DMS53 treated with DMSO at 0.1 percent for 48 hours (cell line): ENCODE measurements at regions not wholly inside any gene's neighbourhood (a gene's known extent, or its start where the extent isn't known, plus 50 kb on each side); places are given as distances from the start of the nearest gene placed in this dataset.
"Not testable (repeated sequence)": the region's sequence is repeated elsewhere in the genome, so short reads cannot be mapped to it uniquely, and the experiment has no call there.

Experiments
- DNase-seq: peaks from one replicate; lab custom pipeline; 2025; ENCODE audit not compliant: unreplicated experiment; lab: John Stamatoyannopoulos, UW

DNA sequence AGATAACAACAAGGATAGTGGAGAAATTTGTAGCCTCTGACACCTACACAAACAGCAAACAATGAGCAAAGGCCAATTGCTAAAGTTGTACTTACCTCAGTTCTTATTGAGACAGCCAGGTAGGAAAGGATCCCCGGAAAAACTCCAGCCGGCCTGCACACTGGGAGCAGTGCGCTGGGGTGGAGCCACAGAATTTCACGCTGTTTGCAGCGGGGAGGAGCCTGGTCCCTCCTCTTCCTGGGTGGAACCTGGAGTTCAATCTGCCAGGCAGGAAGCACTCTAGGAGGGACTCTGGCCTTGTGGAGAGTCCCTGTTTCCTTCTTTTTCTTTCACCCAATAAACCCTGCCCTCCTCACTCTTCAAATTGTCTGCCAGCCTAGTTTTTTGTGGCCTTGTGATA lies 382.6 kb upstream of the TGIF2LX start:
- DNase-seq: not testable (repeated sequence)

DNA sequence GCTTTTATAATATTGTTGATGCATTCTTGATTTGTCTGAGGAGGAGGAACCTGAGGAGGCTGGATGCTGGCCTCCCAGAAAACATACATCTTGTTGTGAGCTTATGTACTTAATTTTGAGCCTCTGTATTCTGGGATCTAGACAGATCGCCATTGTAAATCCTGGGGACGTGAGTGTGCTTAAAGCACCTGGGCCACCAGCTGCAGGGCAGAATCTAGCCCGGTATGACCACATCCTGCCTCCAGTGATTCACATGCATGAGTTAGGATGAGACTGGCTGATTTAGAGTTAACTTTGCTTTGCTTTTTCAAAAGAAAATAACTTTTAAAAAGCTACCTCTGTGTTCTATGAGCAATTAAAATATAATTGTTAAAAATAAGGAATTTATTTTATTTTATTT lies 364.6 kb upstream of the TGIF2LX start:
- DNase-seq: not testable (repeated sequence)

- not testable (repeated sequence) for DNase-seq
These were observed 359.6 kb upstream of the TGIF2LX start for GRCh38 chrX:89562079-89562478.

DNA sequence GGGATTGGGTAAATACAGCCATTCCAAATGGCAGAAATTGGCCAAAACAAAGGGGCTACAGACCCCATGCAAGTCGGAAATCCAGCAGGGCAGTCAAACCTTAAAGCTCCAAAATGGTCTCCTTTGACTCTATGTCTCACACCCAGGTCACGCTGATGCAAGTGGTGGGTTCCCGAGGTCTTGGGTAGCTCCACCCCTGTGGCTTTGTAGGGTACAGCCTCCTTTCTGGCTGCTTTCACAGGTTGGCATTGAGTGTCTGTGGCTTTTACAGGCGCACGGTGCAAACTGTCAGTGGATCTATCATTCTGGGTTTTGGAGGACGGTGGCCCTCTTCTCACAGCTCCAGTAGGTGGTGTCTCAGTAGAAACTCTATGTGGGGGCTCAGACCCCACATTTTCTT lies 358.6 kb upstream of the TGIF2LX start:
- not testable (repeated sequence) for DNase-seq

DNA sequence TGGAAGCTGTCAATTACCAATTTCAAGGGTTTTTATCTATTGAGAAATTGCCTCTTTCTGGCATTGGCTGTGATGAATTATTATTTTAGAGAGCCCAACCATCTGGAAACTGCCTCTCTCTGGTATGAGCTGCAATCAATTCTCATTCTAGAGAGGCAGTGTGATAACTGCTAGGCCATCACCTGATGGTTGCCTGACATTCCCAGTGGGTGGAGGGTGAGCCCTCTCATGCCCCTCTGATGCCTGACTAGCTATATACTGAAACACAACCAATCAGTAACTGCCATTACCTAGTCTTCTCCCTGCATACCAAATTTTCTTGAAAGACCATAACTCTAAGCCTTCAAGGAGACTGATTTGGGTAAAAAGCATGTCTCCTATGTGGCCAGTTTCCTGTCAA lies 353.9 kb upstream of the TGIF2LX start:
- DNase-seq: not testable (repeated sequence)

DNA sequence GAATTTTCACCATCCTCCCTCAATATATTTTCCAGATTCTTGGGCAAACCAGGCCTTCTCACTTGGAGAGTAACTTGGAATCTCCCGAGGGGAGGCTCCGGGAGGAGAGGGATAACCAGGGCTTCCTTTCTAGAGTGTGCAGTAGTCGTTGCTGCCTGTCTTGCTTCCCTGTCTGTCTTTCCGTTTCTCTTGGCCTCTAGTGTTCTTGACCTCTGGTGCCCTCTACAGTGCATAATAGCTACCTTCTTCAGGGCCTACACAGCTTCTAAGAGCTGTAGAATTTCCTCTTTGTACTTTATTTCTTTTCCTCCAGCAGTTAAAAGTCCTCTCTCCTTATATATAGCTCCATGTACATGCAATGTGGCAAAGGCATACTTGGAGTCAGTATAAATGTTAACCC lies 339.8 kb upstream of the TGIF2LX start:
- DNase-seq: peak; percentile 28

GRCh38 chrX:89631858-89632257 lies 289.9 kb upstream of the TGIF2LX start:
- DNase-seq: not testable (repeated sequence)

DNA sequence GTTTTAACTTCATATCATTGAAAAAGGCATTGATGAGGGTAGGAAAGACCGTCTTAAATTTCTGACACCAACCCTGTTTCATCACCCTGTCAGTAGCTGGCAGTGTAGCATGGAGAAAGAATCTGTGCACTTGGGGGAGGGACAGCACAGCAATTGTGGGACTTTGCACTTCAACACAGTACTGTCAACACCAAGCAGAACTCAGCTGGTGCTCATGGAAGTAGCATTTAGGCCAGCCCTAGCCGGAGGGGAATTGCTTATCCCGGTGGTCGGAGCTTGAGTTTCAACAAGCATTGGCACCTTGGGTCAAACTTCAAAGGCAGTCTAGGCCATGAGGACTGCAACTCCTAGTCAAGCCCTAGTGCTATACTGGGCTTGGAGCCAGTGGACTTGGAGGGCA lies 285.8 kb upstream of the TGIF2LX start:
- not testable (repeated sequence) for DNase-seq

GRCh38 chrX:89658662-89659061 lies 263.0 kb upstream of the TGIF2LX start:
- not testable (repeated sequence) for DNase-seq

DNA sequence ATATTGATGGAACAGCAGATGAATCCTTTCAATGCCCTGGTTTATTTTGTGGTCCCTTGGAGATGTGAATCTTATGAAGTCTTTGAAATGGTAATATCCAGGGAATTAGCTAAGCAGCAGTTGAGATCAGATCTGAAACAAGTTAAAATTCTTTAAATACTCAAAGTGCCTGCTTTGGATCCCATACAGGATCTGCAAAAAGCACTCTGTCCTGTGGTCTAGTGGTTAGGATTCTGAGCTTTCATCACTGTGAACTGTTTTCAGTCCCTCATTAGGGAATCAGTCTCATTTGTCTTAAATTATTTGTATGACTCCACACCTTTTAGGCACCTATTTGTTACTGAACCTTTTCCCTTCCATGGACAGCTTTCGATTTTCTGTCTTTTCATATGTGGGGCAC lies 215.2 kb upstream of the TGIF2LX start:
- not testable (repeated sequence) for DNase-seq

GRCh38 chrX:89707363-89707927 lies 214.3 kb upstream of the TGIF2LX start:
- DNase-seq: not testable (repeated sequence)

- not testable (repeated sequence) for DNase-seq
These were observed 187.3 kb upstream of the TGIF2LX start for GRCh38 chrX:89734367-89734766.

- DNase-seq: not testable (repeated sequence)
These were observed 165.2 kb upstream of the TGIF2LX start for GRCh38 chrX:89756466-89756865.

- DNase-seq: not testable (repeated sequence)
These were observed 163.9 kb upstream of the TGIF2LX start for GRCh38 chrX:89757767-89758166.

DNA sequence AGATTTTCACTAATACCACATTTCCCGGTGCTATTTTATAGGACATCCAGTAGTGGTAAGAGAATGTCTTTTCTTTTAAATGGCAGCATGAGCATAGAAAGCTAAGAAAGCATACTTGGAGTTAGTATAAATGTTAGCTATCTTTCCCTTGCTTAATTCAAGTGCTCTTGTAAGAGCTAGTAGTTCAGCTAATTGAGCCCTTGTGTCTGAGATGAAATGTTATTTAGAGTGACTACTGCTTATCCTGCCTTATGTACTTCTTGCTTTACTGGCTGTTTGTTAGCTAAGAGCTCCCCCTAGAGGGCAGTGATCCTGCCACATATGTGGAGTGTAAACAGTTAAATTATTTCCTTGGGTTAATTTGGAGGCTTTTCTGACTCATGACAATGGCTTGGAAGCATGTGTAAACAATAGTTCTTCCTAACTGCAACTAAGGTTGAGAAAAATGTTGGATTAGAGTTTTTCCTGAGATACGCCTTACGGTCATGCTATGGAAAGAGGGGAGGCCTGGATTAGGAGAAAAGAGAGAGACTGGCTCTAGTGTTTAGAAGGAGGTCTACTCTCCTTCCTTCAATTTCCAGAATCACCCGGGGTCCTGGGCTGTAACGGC lies 162.5 kb upstream of the TGIF2LX start:
- not testable (repeated sequence) for DNase-seq

GRCh38 chrX:89771639-89772038 lies 150.1 kb upstream of the TGIF2LX start:
- not testable (repeated sequence) for DNase-seq

DNA sequence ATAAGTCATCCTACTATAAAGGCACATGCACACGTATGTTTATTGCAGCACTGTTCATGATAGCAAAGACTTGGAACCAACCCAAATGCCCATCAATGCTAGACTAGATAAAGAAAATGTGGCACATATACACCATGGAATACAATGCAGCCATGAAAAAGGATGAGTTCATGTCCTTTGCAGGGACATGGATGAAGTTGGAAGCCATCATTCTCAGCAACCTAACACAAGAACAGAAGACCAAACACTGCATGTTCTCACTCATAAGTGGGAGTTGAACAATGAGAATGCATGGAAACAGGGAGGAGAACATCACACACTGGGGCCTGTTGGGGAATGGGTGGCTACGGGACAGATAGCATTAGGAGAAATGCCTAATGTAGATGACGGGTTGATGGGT lies 110.3 kb upstream of the TGIF2LX start:
- not testable (repeated sequence) for DNase-seq

DNA sequence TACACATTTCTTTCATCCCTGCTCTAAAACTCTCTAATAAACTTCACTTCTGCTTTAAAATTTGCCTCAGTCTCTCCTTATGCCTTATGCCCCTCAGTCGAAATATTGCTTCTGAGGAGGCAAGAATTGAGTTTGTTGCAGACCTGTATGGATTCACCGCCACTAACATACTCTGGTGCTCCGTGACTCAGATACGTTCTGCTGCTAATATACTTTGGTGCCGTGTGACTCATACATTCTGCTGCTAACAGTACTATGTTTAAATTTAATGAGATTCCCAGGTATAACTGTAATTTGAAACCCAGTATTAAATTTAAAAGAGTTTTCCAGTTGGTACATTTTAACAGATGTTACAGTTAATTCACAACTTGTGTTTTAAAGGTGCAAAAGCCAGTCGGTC lies 82.0 kb upstream of the TGIF2LX start:
- not testable (repeated sequence) for DNase-seq

GRCh38 chrX:89871662-89872061 lies 50.0 kb upstream of the TGIF2LX start:
- peak; percentile 34 for DNase-seq
